Upper lobe of right lung (tissue), 1 donor: ENCODE measurements at regions not wholly inside any gene's neighbourhood (a gene's known extent, or its start where the extent isn't known, plus 50 kb on each side); places are given as distances from the start of the nearest gene placed in this dataset.

Experiments used
- ATAC-seq: fragments of 200-7000 bp; cut with Tn5 transposase; one replicate; pipeline ENCODE4 v1.9.1; 2020; ENCODE audit warnings: mild to moderate bottlenecking, moderate library complexity
- DNase-seq: peaks from one replicate; pipeline ENCODE4 v3.0.0-alpha.2; 2020
- H3K27ac ChIP-seq: fragments of 200-600 bp; one replicate; pipeline ENCODE4 v1.8.0; 2022
- H3K27me3 ChIP-seq: fragments of 200-600 bp; one replicate; pipeline ENCODE4 v1.8.0; 2022; ENCODE audit warnings: mild to moderate bottlenecking
- H3K36me3 ChIP-seq: fragments of 200-600 bp; one replicate; pipeline ENCODE4 v1.8.0; 2022
- H3K4me1 ChIP-seq: fragments of 200-600 bp; one replicate; pipeline ENCODE4 v1.8.0; 2022
- H3K4me3 ChIP-seq: fragments of 200-600 bp; one replicate; pipeline ENCODE4 v1.8.0; 2022; ENCODE audit warnings: mild to moderate bottlenecking
- H3K9me3 ChIP-seq: fragments of 200-600 bp; one replicate; pipeline ENCODE4 v1.8.0; 2022
- intact Hi-C: fragments of 100-400 bp; cut with DNase I; formaldehyde crosslinking; loops from one replicate; pipeline ENCODE4 v1.11.0; 2022
- TF ChIP-seq, protein P1 (sequence below): fragments of 200-600 bp; IDR thresholded peaks from one replicate; pipeline ENCODE4 v1.8.0; 2022; ENCODE audit warnings: antibody characterized with exemption
- donor health status: DM: no; HTN: yes; CAD: no; lungs with severe emphysema.

DNA sequence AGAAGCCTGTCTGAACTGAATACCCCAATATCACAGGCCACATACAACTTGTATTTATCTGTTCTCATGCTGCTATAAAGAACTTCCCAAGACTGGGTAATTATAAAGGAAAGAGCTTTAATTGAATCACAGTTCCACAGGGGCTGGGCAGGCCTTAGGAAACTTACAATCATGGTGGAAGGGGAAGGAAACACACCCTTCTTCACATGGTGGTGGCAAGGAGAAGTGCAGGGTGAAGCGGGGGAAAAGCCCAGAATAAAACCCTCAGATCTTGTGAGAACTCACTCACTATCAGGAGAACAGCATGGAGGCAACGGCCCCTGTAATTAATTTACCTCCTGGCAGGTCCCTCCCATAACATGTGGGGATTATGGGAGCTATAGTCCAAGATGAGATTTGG lies 50.3 kb upstream of the FNDC1 start:
- H3K4me3 ChIP-seq: no peak overlapping the region
- intact Hi-C loops: no loop called here
- H3K9me3 ChIP-seq: no peaks in the 10 kb centered on the region
- no peaks in the 10 kb centered on the region for H3K27me3 ChIP-seq
- H3K27ac ChIP-seq: peak overlapping the region; percentile 66
- ATAC-seq: no peak
- H3K36me3 ChIP-seq: no peaks in the 10 kb centered on the region
- TF ChIP-seq, protein P1, sequence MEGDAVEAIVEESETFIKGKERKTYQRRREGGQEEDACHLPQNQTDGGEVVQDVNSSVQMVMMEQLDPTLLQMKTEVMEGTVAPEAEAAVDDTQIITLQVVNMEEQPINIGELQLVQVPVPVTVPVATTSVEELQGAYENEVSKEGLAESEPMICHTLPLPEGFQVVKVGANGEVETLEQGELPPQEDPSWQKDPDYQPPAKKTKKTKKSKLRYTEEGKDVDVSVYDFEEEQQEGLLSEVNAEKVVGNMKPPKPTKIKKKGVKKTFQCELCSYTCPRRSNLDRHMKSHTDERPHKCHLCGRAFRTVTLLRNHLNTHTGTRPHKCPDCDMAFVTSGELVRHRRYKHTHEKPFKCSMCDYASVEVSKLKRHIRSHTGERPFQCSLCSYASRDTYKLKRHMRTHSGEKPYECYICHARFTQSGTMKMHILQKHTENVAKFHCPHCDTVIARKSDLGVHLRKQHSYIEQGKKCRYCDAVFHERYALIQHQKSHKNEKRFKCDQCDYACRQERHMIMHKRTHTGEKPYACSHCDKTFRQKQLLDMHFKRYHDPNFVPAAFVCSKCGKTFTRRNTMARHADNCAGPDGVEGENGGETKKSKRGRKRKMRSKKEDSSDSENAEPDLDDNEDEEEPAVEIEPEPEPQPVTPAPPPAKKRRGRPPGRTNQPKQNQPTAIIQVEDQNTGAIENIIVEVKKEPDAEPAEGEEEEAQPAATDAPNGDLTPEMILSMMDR: no peak
- peaks cover 9% of the 10 kb centered on the region for H3K4me1 ChIP-seq
- no peak for DNase-seq

DNA sequence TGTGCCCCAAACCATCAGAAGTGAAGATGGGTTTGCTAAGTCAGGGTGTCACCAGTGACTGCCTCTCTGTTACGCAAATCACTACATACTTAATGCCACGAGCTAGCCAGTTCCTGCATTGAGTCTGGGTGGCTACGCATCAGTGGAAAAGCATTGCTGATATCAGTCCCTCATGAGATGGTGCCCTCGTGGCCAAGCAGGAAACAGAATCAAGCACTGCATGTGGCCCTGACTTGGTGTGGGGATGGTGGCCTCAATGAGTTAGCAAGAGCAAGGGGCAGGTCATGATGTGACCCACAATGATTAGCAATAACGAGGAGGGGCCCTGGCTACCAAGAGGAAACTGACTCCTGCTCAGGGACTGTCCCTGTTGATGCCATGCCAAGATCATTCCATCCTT lies 51.6 kb upstream of the FNDC1 start:
- TF ChIP-seq, protein P1: no peak
- Histone ChIP-seq H3K27ac (peak overlapping the region; percentile 74), H3K36me3 (no peaks in the 10 kb centered on the region), H3K4me1 (peaks cover 9% of the 10 kb centered on the region), H3K9me3 (no peaks in the 10 kb centered on the region), H3K4me3 (no peak overlapping the region), H3K27me3 (no peaks in the 10 kb centered on the region)
- ATAC-seq (peak; percentile 58), DNase-seq (no peak)
- intact Hi-C loops: no loop called here

DNA sequence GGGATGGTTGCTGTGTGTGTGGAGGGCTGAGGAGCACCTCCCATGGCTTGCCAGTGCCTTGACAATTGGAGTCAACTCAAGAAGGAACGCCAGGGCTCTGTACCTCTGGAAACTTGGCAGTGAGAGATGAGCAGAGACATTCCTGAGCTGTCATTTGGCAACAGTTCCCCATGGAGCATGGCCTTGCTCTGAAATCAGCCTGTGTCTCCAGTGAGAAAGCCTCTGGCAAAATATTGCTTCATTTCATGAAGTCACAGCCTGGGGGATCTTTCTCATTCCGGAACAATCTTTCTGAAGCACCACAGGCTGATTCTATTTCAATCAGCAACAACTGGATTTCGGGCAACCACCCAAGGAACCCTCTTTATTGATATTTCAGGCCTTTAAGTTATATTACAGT lies 52.2 kb upstream of the FNDC1 start:
- Histone ChIP-seq H3K4me1 (peaks cover 9% of the 10 kb centered on the region), H3K27me3 (no peaks in the 10 kb centered on the region), H3K9me3 (no peaks in the 10 kb centered on the region), H3K36me3 (no peaks in the 10 kb centered on the region), H3K4me3 (no peak overlapping the region), H3K27ac (peak overlapping the region; percentile 74)
- TF ChIP-seq, protein P1: no peak
- DNase-seq (no peak), ATAC-seq (no peak)
- intact Hi-C loops: no loop called here

DNA sequence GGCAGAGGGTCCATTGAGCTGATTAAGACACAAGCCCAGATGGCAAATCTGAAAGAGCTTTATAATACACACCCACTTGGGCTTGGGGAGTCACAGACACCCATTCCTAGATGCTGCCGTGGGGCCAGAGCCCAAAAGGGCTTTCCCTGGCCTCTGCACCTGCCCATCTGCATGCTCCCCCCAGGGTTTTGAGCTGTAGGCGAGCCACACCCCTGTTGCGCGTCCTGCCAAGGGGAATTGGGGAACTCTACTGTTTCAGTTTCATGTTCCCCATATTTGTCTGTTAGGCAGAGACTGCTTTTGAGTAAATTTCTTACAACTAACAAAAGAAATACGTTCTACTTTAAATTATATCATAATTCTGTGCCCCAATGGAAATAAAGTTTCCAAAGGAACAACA lies 52.9 kb upstream of the FNDC1 start:
- H3K4me3 ChIP-seq: no peak overlapping the region
- H3K4me1 ChIP-seq: peaks cover 9% of the 10 kb centered on the region
- intact Hi-C loops: no loop called here
- peak; percentile 61 for ATAC-seq
- H3K27ac ChIP-seq: peak overlapping the region; percentile 74
- no peaks in the 10 kb centered on the region for H3K27me3 ChIP-seq
- TF ChIP-seq, protein P1: no peak
- DNase-seq: peak; percentile 78
- H3K9me3 ChIP-seq: no peaks in the 10 kb centered on the region
- no peaks in the 10 kb centered on the region for H3K36me3 ChIP-seq

DNA sequence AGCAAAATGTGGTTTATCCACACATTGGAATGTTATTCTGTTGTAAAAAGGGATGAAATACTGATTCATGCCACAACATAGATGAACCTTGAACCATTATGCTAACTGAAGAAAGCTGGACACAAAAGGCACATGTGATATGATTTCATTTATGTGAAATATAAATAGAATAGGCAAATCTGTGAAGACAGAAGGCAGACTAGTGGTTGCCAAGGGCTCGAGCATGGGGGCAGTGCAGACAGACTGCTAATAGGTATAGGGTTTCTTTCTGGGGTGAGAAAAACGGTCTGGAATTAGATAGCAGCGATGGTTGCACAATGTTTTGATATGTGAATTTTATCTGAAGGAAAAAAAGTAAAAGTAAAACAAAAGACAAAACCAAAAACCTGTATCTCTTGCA lies 54.6 kb upstream of the FNDC1 start:
- Histone ChIP-seq H3K27me3 (no peaks in the 10 kb centered on the region), H3K4me1 (peaks cover 17% of the 10 kb centered on the region), H3K27ac (no peak overlapping the region), H3K4me3 (no peak overlapping the region), H3K9me3 (no peaks in the 10 kb centered on the region), H3K36me3 (no peaks in the 10 kb centered on the region)
- TF ChIP-seq, protein P1: no peak
- DNase-seq (no peak), ATAC-seq (no peak)
- intact Hi-C loops: no loop called here

DNA sequence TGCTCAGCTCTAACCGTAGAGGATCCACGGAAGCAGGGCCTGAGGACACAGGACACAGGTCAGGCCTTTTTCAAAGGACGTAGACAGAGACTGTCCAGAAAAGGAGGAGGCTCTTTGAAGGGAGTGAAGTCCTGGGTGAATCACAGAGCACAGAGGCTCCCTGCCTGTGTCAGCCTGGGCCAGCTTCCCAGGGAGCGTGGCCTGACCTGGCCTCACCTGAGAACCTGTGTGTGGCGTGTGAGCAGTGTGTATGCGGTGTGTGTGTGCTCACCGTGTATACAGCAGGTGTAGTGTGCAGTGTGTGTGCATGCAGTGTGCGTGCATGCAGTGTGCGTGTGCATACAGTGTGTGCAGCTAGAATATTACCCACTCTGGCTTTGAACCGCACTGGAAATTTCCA lies 56.0 kb upstream of the FNDC1 start:
- Histone ChIP-seq H3K4me3 (no peak overlapping the region), H3K4me1 (peaks cover 17% of the 10 kb centered on the region), H3K9me3 (no peaks in the 10 kb centered on the region), H3K27ac (no peak overlapping the region), H3K36me3 (no peaks in the 10 kb centered on the region), H3K27me3 (no peaks in the 10 kb centered on the region)
- intact Hi-C loops: no loop called here
- no peak for DNase-seq
- TF ChIP-seq, protein P1: no peak
- no peak for ATAC-seq
